NCI-H2227 treated with DMSO at 0.1 percent for 48 hours (cell line): ENCODE measurements at regions not wholly inside any gene's neighbourhood (a gene's known extent, or its start where the extent isn't known, plus 50 kb on each side); places are given as distances from the start of the nearest gene placed in this dataset.

ENCODE experiments used
- DNase-seq: peaks from one replicate; lab custom pipeline; 2025; lab: John Stamatoyannopoulos, UW

DNA sequence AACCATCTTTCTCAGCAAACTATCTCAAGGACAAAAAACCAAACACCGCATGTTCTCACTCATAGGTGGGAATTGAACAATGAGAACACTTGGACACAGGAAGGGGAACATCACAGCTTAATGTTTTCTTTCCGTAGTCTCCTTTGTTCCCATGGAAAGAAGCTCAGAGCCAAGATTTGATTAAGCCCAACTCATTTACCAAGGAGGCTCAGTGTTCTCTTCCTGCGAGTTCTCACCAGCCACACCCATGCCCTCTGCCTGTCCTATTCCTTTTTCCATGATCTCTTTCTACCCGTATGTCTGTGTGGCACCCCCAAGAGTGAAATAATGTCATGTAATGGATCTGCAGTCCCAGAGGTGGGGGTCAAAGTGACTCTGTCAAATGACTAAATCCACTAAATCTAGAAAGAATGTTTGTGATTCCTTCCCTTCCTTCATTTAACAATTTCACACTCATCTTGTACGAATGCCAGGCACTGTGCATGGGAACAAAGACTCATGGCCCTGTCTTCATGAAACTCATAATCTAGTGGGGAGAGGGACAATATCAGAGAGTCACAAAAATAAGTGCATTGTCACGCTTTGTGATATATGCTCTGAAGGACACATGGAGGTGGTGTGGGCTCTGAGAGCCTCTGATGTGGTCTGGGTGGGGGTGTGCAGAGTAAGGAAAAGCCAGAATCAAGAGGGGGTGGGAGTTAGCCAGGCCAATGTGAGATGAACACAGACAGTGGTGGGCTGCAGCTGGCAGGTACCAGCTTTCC is 292.1 kb downstream of the CDC5L start:
- no peak for DNase-seq

GRCh38 chr6:44680202-44680720 is 292.8 kb downstream of the CDC5L start:
- no peak for DNase-seq

DNA sequence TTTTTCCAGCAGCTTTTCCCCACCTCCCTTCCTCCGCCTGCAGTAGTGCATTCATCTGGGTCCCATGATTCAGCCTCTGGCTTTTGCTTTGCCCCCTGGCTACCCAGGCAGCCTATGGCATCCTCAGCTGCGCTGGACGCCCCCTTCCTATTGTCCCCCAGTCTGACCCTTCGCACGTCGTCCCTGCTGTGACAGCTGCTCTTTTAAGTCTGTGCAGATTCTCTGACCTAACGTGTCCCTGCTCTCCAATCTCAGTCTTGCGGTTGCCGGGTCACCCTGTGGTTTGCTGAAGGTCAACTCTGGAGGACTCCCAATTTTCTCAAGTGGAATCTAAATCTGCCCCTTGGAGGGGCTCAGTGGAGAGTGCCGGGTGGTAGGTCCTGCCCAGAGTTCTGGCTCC is 294.3 kb downstream of the CDC5L start:
- no peak for DNase-seq

GRCh38 chr6:44682280-44682679 is 294.8 kb downstream of the CDC5L start:
- no peak for DNase-seq

GRCh38 chr6:44682987-44683779 is 295.7 kb downstream of the CDC5L start:
- DNase-seq: no peak

DNA sequence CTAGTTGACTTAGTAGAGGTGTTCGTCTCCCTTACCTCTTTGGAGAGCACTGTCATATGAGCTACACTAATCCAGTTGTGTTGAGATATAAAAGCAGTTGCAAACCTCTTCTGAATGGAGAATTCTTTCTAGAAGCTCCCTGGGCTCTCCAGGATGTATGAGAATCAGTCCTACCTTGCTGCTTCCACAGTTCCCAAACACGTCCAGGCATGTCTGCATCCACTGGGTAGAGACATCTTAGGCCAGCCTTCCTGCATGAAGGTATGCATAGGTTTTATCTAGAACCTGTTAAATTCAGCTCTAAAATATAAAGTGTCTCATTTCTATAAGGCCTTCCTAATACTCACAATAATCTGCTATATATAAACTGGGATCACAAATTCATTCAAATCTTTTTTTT is 297.7 kb downstream of the CDC5L start:
- no peak for DNase-seq

DNA sequence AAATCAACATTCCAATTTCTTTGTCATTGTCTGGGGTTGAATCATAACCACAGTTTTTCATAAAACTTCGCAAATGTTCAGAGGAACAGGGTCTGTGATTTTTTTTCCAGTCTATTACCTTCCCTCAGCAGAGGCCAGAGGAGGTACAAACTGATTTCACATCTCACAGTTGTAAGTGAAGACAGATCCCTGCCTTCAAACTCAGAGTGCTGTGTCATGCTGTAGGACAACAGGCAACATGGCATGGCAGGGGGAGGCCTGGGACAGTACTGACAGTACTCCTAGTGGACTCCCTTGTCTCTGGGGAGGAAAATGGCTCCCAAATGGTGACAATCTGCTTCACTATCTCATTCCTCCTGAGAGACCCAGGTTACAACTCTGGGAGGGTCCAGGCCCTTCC is 308.6 kb downstream of the CDC5L start:
- no peak for DNase-seq

DNA sequence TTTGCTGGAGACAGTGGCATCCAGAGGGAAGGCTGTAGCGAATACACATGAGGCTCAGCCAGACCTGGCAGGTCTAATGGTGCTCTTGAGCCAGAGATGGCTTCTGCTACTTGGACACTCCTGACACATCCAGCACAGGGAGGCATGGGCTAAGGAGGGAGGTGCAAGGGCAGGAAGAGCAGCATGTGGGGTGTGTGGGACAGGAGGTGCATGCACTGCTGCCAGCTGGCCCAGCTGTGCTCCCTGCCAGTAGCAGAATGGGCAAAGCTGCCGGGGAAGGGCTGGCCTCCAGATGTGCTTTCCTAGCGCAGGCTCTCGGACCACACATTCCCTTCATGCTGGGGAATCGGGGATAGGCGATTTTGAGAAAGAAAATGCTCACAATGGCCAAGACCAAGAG is 309.2 kb downstream of the CDC5L start:
- no peak for DNase-seq

DNA sequence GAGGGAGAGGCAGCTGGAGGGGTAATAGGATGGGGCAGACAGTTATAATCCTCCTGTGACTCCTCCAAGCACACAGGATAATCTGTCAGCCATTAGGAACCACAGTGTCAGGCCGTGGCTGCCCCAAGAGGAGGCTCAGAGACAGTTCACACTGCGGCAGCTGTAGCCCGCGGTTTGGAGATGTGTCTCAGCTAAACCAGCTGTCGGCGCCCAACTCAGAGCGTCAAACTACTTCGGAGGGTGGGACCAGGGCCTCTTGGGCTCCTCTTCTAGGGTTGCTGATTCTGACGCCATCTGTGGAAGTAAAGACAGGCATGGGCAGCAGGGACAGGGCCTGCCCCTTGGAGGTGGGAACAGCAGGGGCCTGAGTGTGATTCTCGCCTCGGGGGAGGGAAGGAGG is 309.8 kb downstream of the CDC5L start:
- DNase-seq: no peak

- DNase-seq: no peak
Measured at GRCh38 chr6:44698602-44699001, 311.1 kb downstream of the CDC5L start.

DNA sequence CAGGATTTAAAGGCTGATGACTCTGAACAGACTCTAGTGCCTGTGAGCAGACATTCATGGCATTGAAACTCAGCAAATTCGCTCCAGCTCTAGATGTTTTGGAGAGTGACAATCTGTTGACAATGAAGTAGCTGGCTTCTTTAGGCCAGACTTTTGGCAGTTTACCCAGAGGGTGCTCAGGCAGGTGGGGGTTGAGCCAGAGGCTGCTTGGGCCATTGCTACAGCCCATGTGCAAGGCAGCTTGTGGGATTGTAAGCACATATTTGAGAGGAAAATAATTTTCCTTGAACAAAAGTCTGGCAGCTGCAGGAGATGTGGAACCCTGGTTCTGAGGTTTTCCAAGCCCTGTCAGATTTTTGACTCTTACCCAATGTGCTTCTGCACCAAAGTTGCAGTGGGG is 311.6 kb downstream of the CDC5L start:
- DNase-seq: no peak

DNA sequence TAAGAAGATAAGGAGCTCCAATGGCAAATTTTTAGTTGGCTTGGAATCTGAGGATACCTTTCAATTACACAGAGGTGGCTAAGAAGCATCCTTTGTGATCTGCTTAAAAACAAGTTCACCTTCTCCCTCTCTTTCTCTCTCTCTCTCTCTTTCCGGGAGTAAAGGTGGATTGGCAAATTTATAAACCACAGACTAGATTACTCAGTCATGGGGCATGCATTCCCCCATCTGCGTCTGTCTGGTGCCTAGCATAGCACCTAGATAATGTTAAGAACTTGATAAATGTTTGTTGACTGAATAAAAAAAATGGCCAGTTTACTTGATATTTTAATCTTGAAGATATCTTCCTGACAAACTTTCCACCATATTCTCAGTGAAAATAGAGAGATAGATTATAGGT is 312.3 kb downstream of the CDC5L start:
- no peak for DNase-seq

GRCh38 chr6:44700422-44700821 is 312.9 kb downstream of the CDC5L start:
- no peak for DNase-seq

DNA sequence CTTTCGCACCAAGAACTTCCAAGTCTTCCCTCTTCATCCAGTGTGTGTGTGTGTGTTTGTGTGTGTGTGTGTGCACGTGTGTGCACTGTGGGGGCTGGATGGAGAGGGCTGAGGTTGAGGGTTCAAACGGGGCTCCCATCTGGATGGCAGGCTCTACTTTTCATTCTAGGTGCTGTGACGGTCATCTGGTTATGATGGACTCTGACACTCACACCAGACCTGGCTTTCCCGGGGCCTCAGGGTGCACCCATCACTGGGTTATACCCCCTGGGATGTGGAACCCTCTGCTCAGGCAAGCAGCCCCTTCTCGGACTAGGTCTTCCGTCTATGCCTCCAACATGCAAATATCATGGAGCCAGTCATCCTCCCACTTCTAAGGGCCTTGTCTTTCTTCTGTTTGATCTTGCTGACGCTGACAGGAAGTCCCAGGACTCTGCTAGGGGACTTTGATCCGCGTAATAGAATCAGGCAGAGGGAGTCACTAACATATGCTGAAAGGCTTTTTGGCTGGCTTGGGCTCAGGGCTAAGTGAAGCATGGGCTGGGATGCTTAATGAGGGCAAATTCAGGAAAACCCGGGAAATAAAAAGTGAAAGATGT is 313.6 kb downstream of the CDC5L start:
- DNase-seq: no peak

- no peak for DNase-seq
Measured at GRCh38 chr6:44701637-44702101, 314.2 kb downstream of the CDC5L start.

GRCh38 chr6:44702292-44702691 is 314.8 kb downstream of the CDC5L start:
- DNase-seq: no peak

- DNase-seq: no peak
Measured at GRCh38 chr6:44704240-44705150, 317.0 kb downstream of the CDC5L start.

DNA sequence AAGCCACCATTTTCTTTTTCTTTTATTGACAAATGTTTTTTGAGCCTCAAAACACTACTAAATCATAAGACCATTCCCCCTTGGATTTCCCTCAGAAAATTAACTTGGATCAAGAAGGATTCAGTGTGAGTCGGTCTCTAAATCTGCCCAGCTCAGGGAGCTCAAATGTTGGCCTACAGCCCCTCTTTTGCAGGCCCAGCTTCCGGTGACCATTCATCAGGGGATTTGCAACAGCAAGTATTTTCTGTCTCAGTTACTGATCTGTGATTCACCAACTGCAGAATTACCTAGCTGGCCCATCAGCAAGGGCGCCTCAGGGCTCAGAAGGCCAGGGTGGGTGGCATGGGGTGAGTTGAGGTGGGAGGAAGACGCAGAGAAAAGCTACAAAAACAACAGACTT is 318.1 kb downstream of the CDC5L start:
- no peak for DNase-seq

DNA sequence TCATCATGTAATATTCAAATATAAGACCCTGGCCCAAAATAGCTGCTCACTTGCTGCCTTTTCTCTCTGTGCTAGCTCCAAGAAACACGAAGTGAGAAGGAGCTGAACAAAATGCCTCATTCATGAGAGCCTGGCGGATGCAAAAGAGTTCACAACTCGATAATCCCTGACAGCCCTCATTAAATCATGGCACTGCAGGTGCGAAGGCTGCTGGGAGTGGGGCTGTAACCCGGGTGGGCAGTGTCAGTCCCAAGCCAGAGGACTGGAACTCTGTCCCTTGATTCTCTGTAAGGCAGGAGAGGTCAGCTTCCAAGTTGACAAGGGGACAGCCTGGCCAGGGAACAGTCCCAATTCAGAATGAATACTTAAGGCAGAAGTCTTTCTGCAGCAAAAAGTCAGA is 318.5 kb downstream of the CDC5L start:
- no peak for DNase-seq

GRCh38 chr6:44708208-44708607 is 320.7 kb downstream of the CDC5L start:
- no peak for DNase-seq

DNA sequence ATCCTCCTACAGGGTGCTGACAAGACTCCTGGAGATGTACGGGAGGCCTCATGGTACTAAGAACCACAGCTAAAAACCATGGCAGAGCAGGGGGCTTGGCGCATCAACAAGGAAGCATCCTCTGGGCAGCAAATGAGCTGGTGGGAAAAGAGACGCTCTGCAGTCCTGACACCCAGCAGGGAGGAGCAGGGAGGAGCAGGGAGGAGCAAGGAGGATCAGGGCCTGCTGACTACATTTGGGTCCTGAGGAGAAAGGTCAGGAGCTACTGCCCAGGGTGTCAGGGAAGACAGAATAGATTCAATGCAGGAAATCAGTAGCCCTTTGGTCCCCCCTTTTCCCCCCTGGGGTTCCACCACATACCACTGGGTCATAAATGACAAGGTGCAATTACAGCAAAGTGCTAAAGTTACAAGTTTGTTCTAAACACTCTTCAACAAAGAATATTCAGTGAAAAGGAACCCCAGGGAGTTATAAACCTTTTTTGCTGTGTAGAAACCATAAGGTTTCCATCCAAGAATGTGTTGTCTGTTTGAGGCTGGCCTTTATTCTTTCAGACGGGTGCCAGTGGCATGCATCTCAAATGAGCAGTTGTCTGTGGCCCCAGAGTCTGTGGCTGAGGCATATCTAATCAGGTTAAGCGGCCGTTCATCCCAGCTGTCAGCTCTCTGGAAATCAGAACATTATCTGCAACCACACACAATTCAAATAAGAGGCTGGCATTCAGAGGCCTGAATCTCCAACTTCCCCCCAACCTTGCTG is 325.0 kb downstream of the CDC5L start:
- DNase-seq: no peak
